Subcutaneous abdominal adipose tissue (tissue), 5 donors: ENCODE measurements at regions not wholly inside any gene's neighbourhood (a gene's known extent, or its start where the extent isn't known, plus 50 kb on each side); places are given as distances from the start of the nearest gene placed in this dataset.

ENCODE experiments used
- H3K27ac ChIP-seq: one replicate; pipeline ENCODE4 v1.7.0; 2013; ENCODE audit warnings: low read depth, mild to moderate bottlenecking, inconsistent platforms, low read length, moderate library complexity
- H3K27me3 ChIP-seq, 5 donors: one replicate each; pipeline ENCODE4 v1.7.0; 2013; ENCODE audit warnings: low read length in 5 of 5, inconsistent platforms in 1 of 5; ENCODE audit not compliant: control insufficient read depth in 5 of 5, insufficient read depth in 4 of 5
- H3K36me3 ChIP-seq, 5 donors: one replicate each; pipeline ENCODE4 v1.7.0; 2013; ENCODE audit warnings: low read length in 5 of 5; ENCODE audit not compliant: control insufficient read depth in 5 of 5, insufficient read depth in 5 of 5
- H3K4me1 ChIP-seq, 5 donors: one replicate each; pipeline ENCODE4 v1.7.0; 2013; ENCODE audit warnings: low read length in 5 of 5, mild to moderate bottlenecking in 3 of 5, moderate library complexity in 1 of 5; ENCODE audit not compliant: control insufficient read depth in 5 of 5, insufficient read depth in 5 of 5
- H3K4me3 ChIP-seq, 5 donors: one replicate each; pipeline ENCODE4 v1.7.0; 2013; ENCODE audit warnings: low read length in 5 of 5, low read depth in 1 of 5
- H3K9ac ChIP-seq, 5 donors: one replicate each; pipeline ENCODE4 v1.7.0; 2013; ENCODE audit warnings: low read length in 5 of 5, mild to moderate bottlenecking in 4 of 5, moderate library complexity in 3 of 5
- H3K9me3 ChIP-seq, 5 donors: one replicate each; pipeline ENCODE4 v1.7.0; 2013; ENCODE audit warnings: low read length in 5 of 5; ENCODE audit not compliant: control insufficient read depth in 5 of 5
- donor health status: healthy.
- donor health status: healthy.
- donor health status: healthy.
- donor health status: healthy.
- donor health status: healthy.

GRCh38 chr2:133841900-133842299 lies 273.6 kb upstream of the NCKAP5 start:
- Histone ChIP-seq H3K9ac (no peak overlapping the region), H3K36me3 (no peaks in the 10 kb centered on the region), H3K9me3 (no peaks in the 10 kb centered on the region), H3K27me3 (peaks cover 0 to 3% (median 2%) of the 10 kb centered on the region in 5 donors), H3K27ac (no peak overlapping the region), H3K4me3 (no peak overlapping the region), H3K4me1 (peaks cover 0 to 12% (median 9%) of the 10 kb centered on the region in 5 donors)

GRCh38 chr2:133842446-133842845 lies 274.2 kb upstream of the NCKAP5 start:
- H3K9me3 ChIP-seq, result no peaks in the 10 kb centered on the region
- no peak overlapping the region for H3K27ac ChIP-seq
- H3K27me3 ChIP-seq, result peaks cover 0 to 3% (median 0%) of the 10 kb centered on the region in 5 donors
- H3K36me3 ChIP-seq, result no peaks in the 10 kb centered on the region
- H3K9ac ChIP-seq, result no peak overlapping the region
- H3K4me1 ChIP-seq, result peaks cover 0 to 12% (median 9%) of the 10 kb centered on the region in 5 donors
- H3K4me3 ChIP-seq, result no peak overlapping the region

- no peak overlapping the region for H3K9ac ChIP-seq
- H3K27ac ChIP-seq, result no peak overlapping the region
Measured at GRCh38 chr2:133843091-133843490, 274.8 kb upstream of the NCKAP5 start.

GRCh38 chr2:133843551-133843950 lies 275.3 kb upstream of the NCKAP5 start:
- Histone ChIP-seq H3K9me3 (no peaks in the 10 kb centered on the region), H3K4me1 (peaks cover 0 to 12% (median 12%) of the 10 kb centered on the region in 5 donors), H3K4me3 (no peak overlapping the region), H3K27me3 (peaks cover 0 to 3% (median 2%) of the 10 kb centered on the region in 5 donors), H3K36me3 (no peaks in the 10 kb centered on the region), H3K27ac (no peak overlapping the region), H3K9ac (no peak overlapping the region)

More at GRCh38 chr2:133843091-133843490, 274.8 kb upstream of the NCKAP5 start:
- Histone ChIP-seq H3K36me3 (no peaks in the 10 kb centered on the region), H3K4me3 (no peak overlapping the region), H3K4me1 (peaks cover 0 to 12% (median 9%) of the 10 kb centered on the region in 5 donors), H3K27me3 (peaks cover 0 to 3% (median 0%) of the 10 kb centered on the region in 5 donors), H3K9me3 (no peaks in the 10 kb centered on the region)

GRCh38 chr2:133844214-133844892 lies 276.1 kb upstream of the NCKAP5 start:
- H3K36me3 ChIP-seq, result no peaks in the 10 kb centered on the region
- no peaks in the 10 kb centered on the region for H3K9me3 ChIP-seq
- H3K27me3 ChIP-seq, result peaks cover 0 to 3% (median 3%) of the 10 kb centered on the region in 5 donors
- no peak overlapping the region for H3K27ac ChIP-seq
- H3K4me1 ChIP-seq, result peaks cover 0 to 12% (median 12%) of the 10 kb centered on the region in 5 donors
- H3K9ac ChIP-seq, result no peak overlapping the region
- no peak overlapping the region for H3K4me3 ChIP-seq

- peaks cover 0 to 6% (median 3%) of the 10 kb centered on the region in 5 donors for H3K27me3 ChIP-seq
- H3K27ac ChIP-seq, result no peak overlapping the region
- no peak overlapping the region for H3K9ac ChIP-seq
- peaks cover 0 to 11% (median 8%) of the 10 kb centered on the region in 5 donors for H3K4me1 ChIP-seq
- no peaks in the 10 kb centered on the region for H3K36me3 ChIP-seq
- no peak overlapping the region for H3K4me3 ChIP-seq
- H3K9me3 ChIP-seq, result no peaks in the 10 kb centered on the region
Measured at GRCh38 chr2:133846476-133846875, 278.2 kb upstream of the NCKAP5 start.

GRCh38 chr2:133847591-133847990 lies 279.3 kb upstream of the NCKAP5 start:
- Histone ChIP-seq H3K27ac (no peak overlapping the region), H3K27me3 (peaks cover 0 to 6% (median 3%) of the 10 kb centered on the region in 5 donors), H3K9me3 (no peaks in the 10 kb centered on the region), H3K4me1 (peaks cover 0 to 4% (median 0%) of the 10 kb centered on the region in 5 donors), H3K9ac (no peak overlapping the region), H3K4me3 (no peak overlapping the region), H3K36me3 (no peaks in the 10 kb centered on the region)

- no peaks in the 10 kb centered on the region for H3K36me3 ChIP-seq
- no peak overlapping the region for H3K27ac ChIP-seq
- H3K27me3 ChIP-seq, result peaks cover 0 to 6% (median 3%) of the 10 kb centered on the region in 5 donors
- no peak overlapping the region for H3K4me3 ChIP-seq
- no peak overlapping the region for H3K9ac ChIP-seq
- peaks cover 0 to 4% (median 0%) of the 10 kb centered on the region in 5 donors for H3K4me1 ChIP-seq
- no peaks in the 10 kb centered on the region for H3K9me3 ChIP-seq
Measured at GRCh38 chr2:133848111-133848649, 279.9 kb upstream of the NCKAP5 start.

- Histone ChIP-seq H3K9me3 (no peaks in the 10 kb centered on the region), H3K27me3 (peaks cover 0 to 7% (median 3%) of the 10 kb centered on the region in 5 donors), H3K9ac (no peak overlapping the region), H3K27ac (no peak overlapping the region), H3K4me3 (no peak overlapping the region), H3K4me1 (peaks cover 0 to 4% (median 0%) of the 10 kb centered on the region in 5 donors), H3K36me3 (no peaks in the 10 kb centered on the region)
Measured at GRCh38 chr2:133849341-133849740, 281.1 kb upstream of the NCKAP5 start.

- no peak overlapping the region for H3K9ac ChIP-seq
- H3K27me3 ChIP-seq, result peaks cover 0 to 5% (median 0%) of the 10 kb centered on the region in 5 donors
- no peaks in the 10 kb centered on the region for H3K4me1 ChIP-seq
- no peak overlapping the region for H3K4me3 ChIP-seq
- peaks cover 0 to 6% (median 0%) of the 10 kb centered on the region in 5 donors for H3K9me3 ChIP-seq
- H3K36me3 ChIP-seq, result no peaks in the 10 kb centered on the region
- no peak overlapping the region for H3K27ac ChIP-seq
Measured at GRCh38 chr2:133854603-133855200, 286.4 kb upstream of the NCKAP5 start.
